Endometrial microvascular endothelial cells (primary cell): ENCODE measurements at regions not wholly inside any gene's neighbourhood (a gene's known extent, or its start where the extent isn't known, plus 50 kb on each side); places are given as distances from the start of the nearest gene placed in this dataset.
"Not testable (repeated sequence)": the region's sequence is repeated elsewhere in the genome, so short reads cannot be mapped to it uniquely, and the experiment has no call there.

ENCODE experiments used
- in situ Hi-C: cut with HindIII; loops from 2 replicates; pipeline ENCODE4 v1.10.0; 2017; ENCODE audit warnings: low sequenced_read_pairs, low pct_unique_long_range_greater_than_20kb; ENCODE audit errors: inconsistent ontology term

- in situ Hi-C loops, result no loop called here
These were observed 189.4 kb upstream of the RND3 start for GRCh38 chr2:150676747-150677383.

DNA sequence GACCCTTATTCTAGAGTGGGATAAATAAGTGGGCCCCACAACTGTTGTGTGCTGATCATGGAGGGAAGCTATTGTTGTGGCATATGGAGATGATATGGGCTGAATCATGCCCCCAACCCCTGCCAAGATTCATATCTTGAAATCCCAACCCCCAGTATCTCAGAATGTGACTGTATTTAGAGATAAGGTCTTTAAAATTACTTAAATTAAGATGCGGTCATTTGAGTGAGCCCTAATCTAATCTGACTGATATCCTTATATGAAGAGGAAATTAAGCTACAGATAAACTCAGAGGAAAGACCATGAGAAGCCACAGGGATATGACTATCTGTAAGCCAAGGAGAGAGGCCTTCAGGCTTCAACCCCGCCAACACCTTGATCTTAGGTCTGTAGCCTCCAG, 188.3 kb upstream of the RND3 start:
- in situ Hi-C loops, result no loop called here

GRCh38 chr2:150674283-150674682, 186.8 kb upstream of the RND3 start:
- in situ Hi-C loops, result no loop called here

- in situ Hi-C loops, result no loop called here
These were observed 184.8 kb upstream of the RND3 start for GRCh38 chr2:150672311-150672710.

GRCh38 chr2:150669492-150669891, 182.0 kb upstream of the RND3 start:
- in situ Hi-C loops, result no loop called here

- in situ Hi-C loops, result not testable (repeated sequence)
These were observed 179.6 kb upstream of the RND3 start for GRCh38 chr2:150667039-150667438.

DNA sequence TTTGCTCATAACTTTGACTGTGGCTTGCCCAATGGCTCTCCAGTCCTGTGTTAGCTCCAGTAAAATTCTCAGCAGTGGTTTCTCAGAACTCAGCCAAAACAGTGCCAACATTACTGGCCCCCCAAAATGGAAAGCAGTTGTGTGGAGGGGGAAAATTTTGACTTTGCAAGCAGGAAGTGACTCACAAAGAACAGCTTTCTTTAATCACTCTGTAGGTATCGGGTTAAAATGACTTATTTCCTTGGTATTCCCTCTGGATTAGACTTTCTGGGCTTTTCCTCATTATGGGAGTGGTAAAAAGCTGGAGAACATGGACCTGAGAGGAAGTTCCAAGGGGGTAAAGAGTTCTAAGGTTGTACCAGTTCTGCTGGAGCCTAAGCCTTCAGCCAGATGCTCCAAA, 175.7 kb upstream of the RND3 start:
- in situ Hi-C loops, result no loop called here

DNA sequence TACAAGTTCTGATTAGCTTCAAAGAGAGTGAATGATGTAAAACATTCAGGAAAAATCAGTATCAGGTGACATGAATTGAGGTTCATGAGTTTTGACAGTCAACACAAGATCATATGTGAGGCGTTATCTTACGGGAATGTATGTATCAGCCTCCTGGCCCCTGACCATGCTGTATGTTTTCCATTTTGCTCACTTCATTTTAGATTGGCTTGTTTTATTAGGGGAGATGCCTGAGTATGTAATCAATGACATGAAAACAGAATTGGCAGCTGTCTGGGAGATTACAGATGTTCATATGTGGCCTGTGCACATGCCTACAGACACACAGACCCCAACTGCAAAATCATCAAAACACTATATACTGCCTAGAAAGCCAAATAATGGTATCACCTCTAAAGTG, 168.5 kb upstream of the RND3 start:
- in situ Hi-C loops, result no loop called here

DNA sequence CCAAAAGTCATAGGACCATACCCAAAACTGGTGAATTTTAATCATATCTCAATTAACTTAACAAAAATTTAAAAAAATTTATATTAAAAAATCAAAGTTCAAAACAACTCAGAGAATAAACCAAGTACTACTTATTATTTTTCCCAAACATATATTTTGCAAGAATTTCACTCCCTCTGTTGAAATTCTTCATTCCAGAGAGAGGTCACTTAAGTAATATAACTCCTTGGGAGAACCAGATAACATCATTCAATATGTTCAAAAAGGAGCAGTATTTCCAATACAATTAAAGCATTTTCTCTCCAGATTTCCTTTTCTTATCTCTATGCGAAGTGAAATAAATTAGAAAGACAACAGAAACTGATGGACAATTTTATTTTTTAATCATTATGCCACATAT, 165.9 kb upstream of the RND3 start:
- in situ Hi-C loops, result no loop called here

GRCh38 chr2:150647943-150648342, 160.5 kb upstream of the RND3 start:
- in situ Hi-C loops, result no loop called here

DNA sequence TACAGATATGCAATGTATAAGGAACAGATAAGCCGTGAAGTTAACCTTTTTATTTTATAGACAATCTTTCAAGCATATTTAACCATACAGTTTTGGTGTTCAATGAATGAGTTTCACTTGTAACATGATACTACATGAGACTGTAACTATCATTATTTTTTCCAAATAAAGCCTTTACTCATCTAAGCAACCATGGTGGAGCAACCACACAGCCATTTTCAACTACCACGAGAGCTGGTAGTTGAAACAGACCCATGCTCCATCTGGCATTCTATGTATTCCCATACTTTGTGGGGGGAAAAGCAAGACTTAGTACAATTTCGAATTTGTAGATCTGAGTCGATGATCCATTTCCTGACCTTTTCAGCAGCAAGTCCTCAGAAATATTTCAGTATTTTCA, 159.3 kb upstream of the RND3 start:
- in situ Hi-C loops, result no loop called here

GRCh38 chr2:150644298-150645067, 157.0 kb upstream of the RND3 start:
- in situ Hi-C loops, result no loop called here

DNA sequence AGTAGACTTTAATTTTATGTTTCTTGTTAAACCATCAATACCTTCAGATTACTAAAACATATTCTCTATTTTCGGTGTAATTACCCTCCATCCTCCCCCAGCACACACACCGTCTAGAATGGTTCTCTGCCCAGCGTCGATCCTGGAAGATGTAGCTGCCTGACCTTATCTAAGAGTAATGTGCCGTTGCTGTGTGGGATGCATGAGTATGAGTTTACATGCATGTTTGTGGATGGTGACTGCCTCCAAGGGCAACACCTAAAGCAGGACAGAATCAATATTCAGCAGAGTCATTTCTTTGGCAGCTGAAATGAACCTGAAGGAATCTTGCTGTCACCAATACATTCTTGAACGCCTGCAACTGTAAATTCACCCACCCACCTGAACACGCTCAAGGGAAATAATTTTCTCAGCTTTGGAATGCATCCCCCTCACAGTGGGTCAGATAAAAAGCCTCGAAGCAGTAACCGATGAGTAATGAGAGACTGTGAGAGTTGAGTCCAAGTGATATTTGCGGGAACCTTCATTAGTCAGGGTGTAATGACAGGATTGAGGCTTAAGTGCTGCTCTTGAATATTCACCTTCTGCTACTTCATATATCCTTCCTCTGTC, 155.8 kb upstream of the RND3 start:
- in situ Hi-C loops, result no loop called here

DNA sequence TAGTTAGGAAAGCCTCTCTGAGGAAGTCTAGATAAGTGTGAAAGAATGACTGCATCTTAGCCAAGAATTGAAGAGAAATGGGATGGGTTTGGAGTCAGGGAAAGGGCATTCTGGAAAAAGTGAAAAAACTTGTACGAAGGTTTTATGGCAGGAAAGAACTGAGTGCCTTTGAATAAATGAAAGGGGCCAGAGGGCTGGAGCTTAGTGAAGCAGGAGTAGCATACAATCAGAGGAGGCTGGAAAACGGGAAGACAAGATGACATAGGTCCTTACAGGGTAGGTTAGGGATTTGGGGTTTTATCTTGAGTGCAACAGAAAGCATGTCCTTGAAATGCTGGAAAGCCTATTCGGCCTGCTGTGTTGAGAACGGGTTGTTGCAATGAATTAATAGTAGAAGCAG, 152.6 kb upstream of the RND3 start:
- in situ Hi-C loops, result no loop called here

- in situ Hi-C loops, result no loop called here
These were observed 151.9 kb upstream of the RND3 start for GRCh38 chr2:150639383-150639782.

DNA sequence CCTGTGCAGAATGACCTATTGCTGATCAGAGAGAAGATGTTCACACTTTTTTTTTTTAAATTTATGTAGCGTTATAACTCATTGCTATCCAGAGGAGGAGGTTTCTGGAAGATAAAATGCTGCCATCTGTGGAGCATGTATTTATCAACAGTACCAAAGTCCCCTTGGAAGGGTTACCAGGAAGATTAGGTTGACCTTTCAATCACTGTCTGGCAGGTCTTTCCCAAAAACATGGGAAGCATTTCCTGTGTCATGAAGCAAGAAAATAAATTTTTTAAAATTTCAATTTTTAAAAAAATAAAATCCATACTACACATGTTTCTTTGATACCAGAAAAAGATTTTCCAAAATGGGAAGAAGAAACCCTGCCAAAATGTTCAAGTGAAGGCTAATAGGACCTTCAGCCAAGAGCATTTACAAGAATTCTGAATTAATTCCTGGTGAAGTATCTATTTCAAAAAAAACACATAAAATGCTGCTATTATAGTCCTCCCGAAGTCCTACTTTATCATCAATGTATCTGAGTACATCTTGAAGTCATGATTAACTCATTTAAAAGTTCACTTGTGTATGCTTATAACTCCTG, 143.9 kb upstream of the RND3 start:
- in situ Hi-C loops, result no loop called here

GRCh38 chr2:150630587-150631235, 143.2 kb upstream of the RND3 start:
- in situ Hi-C loops, result no loop called here

- in situ Hi-C loops, result no loop called here
These were observed 140.1 kb upstream of the RND3 start for GRCh38 chr2:150627526-150627925.

DNA sequence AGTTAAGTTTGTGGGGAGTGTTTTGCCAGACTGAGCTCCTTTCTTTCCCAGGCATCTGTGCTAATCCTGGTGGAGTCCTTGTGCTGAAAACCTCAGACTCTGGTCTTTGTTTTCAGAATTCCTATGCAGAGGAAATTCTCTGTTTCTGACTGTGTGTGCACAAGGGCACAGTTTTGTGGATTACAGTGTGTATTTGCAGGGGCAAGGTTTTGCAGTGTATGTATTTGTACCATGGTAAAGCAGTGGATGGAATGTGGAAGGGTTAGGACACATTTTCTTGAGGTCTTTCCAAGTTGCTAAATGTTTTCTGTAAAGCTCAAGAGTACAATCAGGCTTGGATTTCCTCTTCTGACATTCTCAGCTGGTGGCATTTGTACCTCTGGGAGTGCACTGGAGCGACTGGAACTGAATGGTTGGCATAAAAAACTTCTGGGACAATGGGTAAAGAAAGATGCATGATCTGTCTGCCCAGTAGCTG, 139.5 kb upstream of the RND3 start:
- in situ Hi-C loops, result no loop called here
